ENCODE measurements at regions not wholly inside any gene's neighbourhood (a gene's known extent, or its start where the extent isn't known, plus 50 kb on each side); places are given as distances from the start of the nearest gene placed in this dataset.
A peak's percentile ranks its signal among the peaks of the same experiment; 100 is the strongest.

DNA sequence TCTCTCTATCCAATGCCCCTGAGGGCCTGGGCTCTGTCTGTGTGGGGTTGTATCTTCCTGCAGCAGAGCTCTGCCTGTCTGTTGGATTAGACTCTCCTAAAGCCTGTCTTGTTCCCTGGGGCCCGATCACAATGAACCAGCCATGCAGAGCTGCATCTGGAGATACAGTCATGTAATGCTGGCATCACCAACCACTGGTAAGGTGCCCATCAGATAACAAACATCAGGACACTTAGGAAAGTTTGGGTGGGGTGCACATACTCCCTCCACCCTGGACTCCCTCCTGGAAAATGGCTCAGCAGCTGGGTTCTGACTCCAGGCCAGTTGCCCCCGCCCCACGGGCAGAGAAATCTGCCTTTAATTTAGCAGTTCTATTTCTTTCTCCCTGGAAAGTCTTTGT lies 61.3 kb upstream of the BRD7 start:
- DNase-seq (ENCODE audit: extremely low read depth in 1 of 11, low read depth in 9 of 11, low spot score in 4 of 11) = no peak

GRCh38 chr16:50428742-50429141 lies 60.0 kb upstream of the BRD7 start:
- DNase-seq (ENCODE audit: extremely low read depth in 1 of 11, low read depth in 9 of 11, low spot score in 4 of 11) = no peak

GRCh38 chr16:50428116-50428515 lies 59.3 kb upstream of the BRD7 start:
- DNase-seq (ENCODE audit: extremely low read depth in 1 of 11, low read depth in 9 of 11, low spot score in 4 of 11) = no peak

DNA sequence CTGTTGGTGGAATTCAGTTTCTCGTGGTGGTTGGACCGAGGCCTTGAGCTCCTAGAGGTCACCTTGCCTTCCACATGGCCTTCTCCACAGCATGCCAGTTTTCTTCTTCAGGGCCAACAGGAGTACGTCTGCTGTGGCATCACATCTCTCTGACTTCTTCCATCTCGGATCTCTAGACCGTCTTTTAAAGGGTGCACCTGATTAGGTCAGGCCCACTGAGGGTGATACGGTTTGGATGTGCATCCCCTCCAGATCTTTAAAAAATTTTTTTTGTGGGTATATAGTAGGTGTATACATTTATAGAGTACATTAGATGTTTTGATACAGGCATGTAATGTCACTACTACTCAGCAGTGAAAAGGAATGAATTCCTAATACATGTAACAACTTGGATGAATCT lies 58.3 kb upstream of the BRD7 start:
- no peak for DNase-seq (ENCODE audit: extremely low read depth in 1 of 11, low read depth in 9 of 11, low spot score in 4 of 11)

GRCh38 chr16:50425648-50426047 lies 56.9 kb upstream of the BRD7 start:
- DNase-seq (ENCODE audit: extremely low read depth in 1 of 11, low read depth in 9 of 11, low spot score in 4 of 11) = peak in 1 of 11 donors; percentile 3

DNA sequence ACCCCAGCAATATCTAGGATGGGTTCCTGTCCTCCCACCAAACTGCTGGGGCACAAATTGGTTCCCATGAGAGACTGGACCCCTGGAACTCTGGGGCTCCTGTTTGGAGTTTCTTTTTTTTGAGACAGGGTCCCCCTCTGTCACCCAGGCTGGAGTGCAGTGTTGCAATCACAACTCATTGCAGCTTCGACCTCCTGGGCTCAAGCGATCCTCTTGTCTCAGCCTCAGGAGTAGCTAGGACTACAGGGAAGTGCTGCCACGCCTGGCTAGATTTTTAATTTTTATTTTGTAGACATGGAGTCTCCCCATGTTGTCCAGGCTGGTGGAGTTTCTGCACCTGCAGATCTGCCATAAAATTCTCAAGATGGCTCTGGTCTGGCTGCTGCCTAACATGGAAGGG lies 56.3 kb upstream of the BRD7 start:
- no peak for DNase-seq (ENCODE audit: extremely low read depth in 1 of 11, low read depth in 9 of 11, low spot score in 4 of 11)

DNA sequence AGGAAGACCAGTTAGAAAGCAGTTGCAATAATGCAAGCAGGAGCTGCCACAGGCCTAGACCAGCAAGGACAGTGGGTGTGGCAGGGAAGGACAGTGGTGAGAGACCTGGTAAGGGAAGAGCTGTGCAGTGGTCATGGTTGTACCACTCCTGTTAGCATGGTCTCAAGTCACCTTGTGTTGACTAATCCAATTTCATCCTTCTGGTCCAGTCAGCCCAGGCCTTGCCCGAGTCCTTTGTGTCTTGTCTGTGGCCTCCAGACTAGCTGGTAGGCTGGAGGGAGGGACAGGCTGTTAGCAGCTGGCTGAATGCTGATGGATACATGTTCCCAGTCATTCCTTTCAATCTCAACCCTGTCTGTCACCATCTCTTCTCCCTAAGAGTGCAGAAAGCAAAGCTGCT lies 54.1 kb upstream of the BRD7 start:
- DNase-seq (ENCODE audit: extremely low read depth in 1 of 11, low read depth in 9 of 11, low spot score in 4 of 11) = no peak

- DNase-seq (ENCODE audit: extremely low read depth in 1 of 11, low read depth in 9 of 11, low spot score in 4 of 11) = no peak
Measured at GRCh38 chr16:50419116-50419515, 50.3 kb upstream of the BRD7 start.
